GM21786 (cell line): ENCODE measurements at regions not wholly inside any gene's neighbourhood (a gene's known extent, or its start where the extent isn't known, plus 50 kb on each side); places are given as distances from the start of the nearest gene placed in this dataset.

Experiments
- ATAC-seq: cut with Tn5 transposase; IDR thresholded peaks from one replicate; pipeline ENCODE4 v1.9.1; 2021; ENCODE audit not compliant: unreplicated experiment

DNA sequence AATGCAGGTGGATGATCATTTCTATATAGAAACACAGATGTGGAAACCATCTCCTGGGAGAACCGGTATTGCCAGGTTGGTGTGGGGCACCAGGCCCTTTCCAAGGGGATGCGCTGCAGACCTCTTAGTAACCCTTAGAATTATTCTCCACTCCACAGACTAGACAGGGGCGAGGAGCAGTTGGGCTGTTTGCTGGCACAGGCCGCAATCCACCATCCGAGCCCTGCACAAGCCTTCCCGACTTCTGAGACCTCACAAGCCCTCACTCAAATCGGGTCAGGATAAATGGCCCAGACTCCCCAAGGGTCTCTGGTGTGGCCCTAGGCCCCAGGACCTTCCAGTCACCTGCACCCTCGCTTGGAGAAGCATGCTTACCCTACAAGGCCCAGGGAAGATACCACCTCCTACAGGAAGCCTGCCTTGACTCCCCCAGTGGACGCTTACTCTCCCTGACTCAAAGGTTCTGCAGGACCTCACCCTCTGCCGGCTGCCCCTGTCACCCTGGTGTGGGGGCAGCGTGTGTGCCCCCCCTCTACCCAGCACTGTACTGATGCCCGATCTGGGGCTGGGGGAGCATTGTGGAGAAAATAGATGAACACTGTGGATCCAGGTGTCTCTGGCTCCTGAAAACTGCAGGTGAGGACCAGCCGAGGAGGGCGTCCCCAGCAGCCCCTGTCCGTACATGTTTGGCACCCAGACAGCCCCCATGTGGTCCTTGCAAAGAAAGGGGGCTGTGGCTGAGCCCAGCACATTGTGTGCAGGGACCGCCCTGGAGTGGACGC lies 49.8 kb upstream of the ACSF3 start:
- no peak for ATAC-seq
